BE2C (cell line): ENCODE measurements at regions not wholly inside any gene's neighbourhood (a gene's known extent, or its start where the extent isn't known, plus 50 kb on each side); places are given as distances from the start of the nearest gene placed in this dataset.

Experiments used
- DNase-seq: peaks from one replicate; pipeline ENCODE4 v3.0.0-alpha.2; 2020
- H3K27me3 ChIP-seq: fragments of 250-450 bp; sonication (Bioruptor Pico); 2 replicates; pipeline ENCODE4 v1.5.1; 2020; ENCODE audit warnings: mild to moderate bottlenecking
- H3K36me3 ChIP-seq: fragments of 250-450 bp; sonication (Bioruptor Pico); 2 replicates; pipeline ENCODE4 v1.5.1; 2020; ENCODE audit warnings: mild to moderate bottlenecking
- H3K4me1 ChIP-seq: fragments of 250-450 bp; sonication (Bioruptor Pico); 2 replicates; pipeline ENCODE4 v1.5.1; 2020
- H3K4me3 ChIP-seq: 2 replicates; pipeline ENCODE4 v1.5.1; 2011; ENCODE audit warnings: low read depth, low read length
- H3K9me3 ChIP-seq: fragments of 250-450 bp; sonication (Bioruptor Pico); 2 replicates; pipeline ENCODE4 v1.5.1; 2020
- CTCF ChIP-seq: IDR thresholded peaks from 2 replicates; pipeline ENCODE4 v1.5.1; 2012; ENCODE audit warnings: mild to moderate bottlenecking, low read depth, low read length

GRCh38 chr22:48744967-48745841 is 1082.5 kb downstream of the BRD1 start:
- Histone ChIP-seq H3K4me1 (no peaks in the 10 kb centered on the region), H3K27me3 (no peaks in the 10 kb centered on the region), H3K36me3 (no peaks in the 10 kb centered on the region), H3K9me3 (peaks cover 18% of the 10 kb centered on the region), H3K4me3 (no peak overlapping the region)
- no peak for TF ChIP-seq CTCF
- DNase-seq = no peak

GRCh38 chr22:48744283-48744641 is 1083.4 kb downstream of the BRD1 start:
- DNase-seq = no peak
- no peaks in the 10 kb centered on the region for H3K27me3 ChIP-seq
- no peaks in the 10 kb centered on the region for H3K4me1 ChIP-seq
- H3K4me3 ChIP-seq = no peak overlapping the region
- H3K36me3 ChIP-seq = no peaks in the 10 kb centered on the region
- TF ChIP-seq CTCF = no peak
- H3K9me3 ChIP-seq = peaks cover 17% of the 10 kb centered on the region

- TF ChIP-seq CTCF = no peak
- no peaks in the 10 kb centered on the region for H3K27me3 ChIP-seq
- H3K9me3 ChIP-seq = peaks cover 15% of the 10 kb centered on the region
- H3K4me3 ChIP-seq = no peak overlapping the region
- H3K4me1 ChIP-seq = no peaks in the 10 kb centered on the region
- no peaks in the 10 kb centered on the region for H3K36me3 ChIP-seq
- DNase-seq = no peak
Measured at GRCh38 chr22:48743601-48744282, 1083.9 kb downstream of the BRD1 start.

GRCh38 chr22:48742556-48743343 is 1084.9 kb downstream of the BRD1 start:
- H3K9me3 ChIP-seq = peaks cover 15% of the 10 kb centered on the region
- H3K36me3 ChIP-seq = no peaks in the 10 kb centered on the region
- no peaks in the 10 kb centered on the region for H3K4me1 ChIP-seq
- H3K4me3 ChIP-seq = no peak overlapping the region
- TF ChIP-seq CTCF = no peak
- H3K27me3 ChIP-seq = no peaks in the 10 kb centered on the region
- no peak for DNase-seq

- H3K4me3 ChIP-seq = no peak overlapping the region
- no peaks in the 10 kb centered on the region for H3K27me3 ChIP-seq
- no peaks in the 10 kb centered on the region for H3K36me3 ChIP-seq
- peaks cover 15% of the 10 kb centered on the region for H3K9me3 ChIP-seq
- H3K4me1 ChIP-seq = no peaks in the 10 kb centered on the region
- DNase-seq = no peak
- no peak for TF ChIP-seq CTCF
Measured at GRCh38 chr22:48742191-48742555, 1085.5 kb downstream of the BRD1 start.
